Fibroblast of the conjunctiva (primary cell): ENCODE measurements at regions not wholly inside any gene's neighbourhood (a gene's known extent, or its start where the extent isn't known, plus 50 kb on each side); places are given as distances from the start of the nearest gene placed in this dataset.
"Not testable (repeated sequence)": the region's sequence is repeated elsewhere in the genome, so short reads cannot be mapped to it uniquely, and the experiment has no call there.

Experiments used
- DNase-seq: peaks from one replicate; pipeline ENCODE4 v3.0.0-alpha.2; 2010; ENCODE audit warnings: low read depth

DNA sequence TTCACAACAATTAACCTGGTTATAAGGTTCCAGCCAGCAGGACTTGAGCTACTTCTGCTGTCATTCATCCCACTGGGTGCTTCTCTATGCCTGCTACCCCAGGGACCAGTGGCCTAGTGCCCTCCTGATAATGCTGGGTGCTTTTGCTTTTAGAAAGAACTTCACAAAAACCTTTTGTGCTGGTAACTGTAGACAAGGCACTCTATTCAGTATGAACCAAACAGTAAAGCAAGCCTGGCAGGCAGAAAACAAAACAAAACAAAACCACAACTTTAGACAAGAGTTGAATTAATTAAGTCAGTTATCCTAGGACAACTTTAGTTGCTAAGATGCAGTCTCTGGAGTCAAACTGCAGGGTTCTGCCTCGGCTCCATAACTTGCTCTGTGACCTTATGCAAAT, 61.9 kb upstream of the ADGRL2 start:
- no peak for DNase-seq

DNA sequence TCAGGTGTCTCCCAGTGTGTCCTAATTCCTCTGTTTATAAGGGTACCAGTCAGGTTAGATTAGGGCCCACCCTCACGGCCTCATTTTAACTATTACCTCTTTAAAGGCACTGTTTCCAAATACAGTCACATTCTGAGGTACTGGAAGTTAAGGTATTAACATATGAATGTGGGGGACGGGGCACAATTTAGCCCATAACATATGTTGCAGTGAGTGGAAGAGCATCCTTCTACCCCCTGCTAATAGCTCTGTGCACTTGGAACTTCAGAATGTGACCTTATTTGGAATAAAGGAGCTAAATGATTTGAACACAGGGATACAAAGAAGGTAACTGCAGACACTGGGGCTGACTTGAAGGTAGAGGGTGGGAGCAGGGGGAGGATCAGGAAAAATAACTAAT, 67.3 kb upstream of the ADGRL2 start:
- no peak for DNase-seq

DNA sequence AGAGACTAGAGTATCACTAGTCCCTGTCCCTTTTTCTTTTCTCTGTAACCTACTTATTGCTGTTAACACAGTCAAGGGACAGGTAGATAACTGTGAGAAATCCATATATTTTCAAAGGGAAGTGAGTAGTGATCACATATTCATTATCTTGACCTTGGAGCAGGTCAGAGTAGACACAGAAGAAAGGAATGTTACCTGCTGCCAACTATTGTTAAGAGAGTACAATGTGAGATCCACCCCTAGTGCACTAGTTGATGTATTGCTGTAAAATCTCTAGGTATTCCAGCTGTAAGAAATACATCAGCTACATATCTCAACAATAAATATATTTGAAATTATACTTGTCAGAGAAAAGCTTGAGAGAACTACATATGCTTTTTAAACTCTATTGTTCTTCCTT, 68.7 kb upstream of the ADGRL2 start:
- DNase-seq = no peak

DNA sequence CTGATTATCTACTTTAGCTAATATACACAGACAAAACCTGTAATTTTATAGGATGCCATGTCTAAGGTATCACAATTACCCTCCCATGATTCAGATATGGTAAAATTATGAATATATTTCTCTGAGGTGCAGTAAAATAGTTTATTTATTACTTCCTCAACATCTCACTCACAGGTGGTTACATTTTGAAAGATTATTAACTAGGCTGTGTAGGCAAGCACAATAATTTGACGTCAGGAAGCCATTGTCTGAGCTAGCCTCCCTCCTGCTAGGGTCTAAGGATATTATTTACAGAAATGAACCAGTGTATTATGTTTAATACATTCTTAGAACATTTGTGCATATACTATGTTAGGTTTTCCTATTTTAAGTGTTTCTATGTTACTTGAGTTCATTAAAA, 69.9 kb upstream of the ADGRL2 start:
- no peak for DNase-seq

DNA sequence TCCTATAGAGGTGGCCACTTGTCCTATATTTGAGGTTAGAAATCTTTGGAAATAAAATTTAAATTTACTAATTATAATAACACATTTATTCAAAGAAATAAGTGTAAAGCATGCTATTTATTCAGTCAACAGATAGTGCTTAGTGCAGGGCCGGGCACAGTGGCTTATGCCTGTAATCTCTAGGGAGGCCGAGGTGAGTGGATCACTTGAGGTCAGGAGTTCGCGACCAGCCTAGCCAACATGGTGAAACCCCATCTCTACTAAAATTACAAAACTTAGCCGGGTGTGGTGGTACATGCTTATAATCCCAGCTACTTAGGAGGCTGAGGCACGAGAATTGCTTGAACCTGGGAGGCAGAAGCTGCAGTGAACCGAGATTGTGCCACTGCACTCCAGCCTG, 70.4 kb upstream of the ADGRL2 start:
- not testable (repeated sequence) for DNase-seq

DNA sequence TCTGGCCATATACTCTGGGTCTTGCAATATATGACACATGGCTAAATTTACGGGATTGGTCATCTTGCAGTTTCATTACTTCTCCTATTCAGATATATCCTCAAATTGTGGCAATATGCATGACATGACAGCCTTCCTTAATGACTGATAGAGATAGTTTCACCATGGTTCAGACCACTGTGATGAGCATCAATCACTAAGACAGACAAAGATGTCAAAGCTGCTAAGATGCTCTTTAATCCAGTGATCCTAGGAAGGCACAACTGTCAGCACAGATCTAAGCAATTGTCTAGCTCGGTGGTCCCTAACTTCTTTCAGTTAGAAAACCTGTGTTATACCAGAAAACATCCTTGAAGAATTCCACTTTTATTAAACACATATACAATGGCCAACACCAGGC, 70.9 kb upstream of the ADGRL2 start:
- no peak for DNase-seq

DNA sequence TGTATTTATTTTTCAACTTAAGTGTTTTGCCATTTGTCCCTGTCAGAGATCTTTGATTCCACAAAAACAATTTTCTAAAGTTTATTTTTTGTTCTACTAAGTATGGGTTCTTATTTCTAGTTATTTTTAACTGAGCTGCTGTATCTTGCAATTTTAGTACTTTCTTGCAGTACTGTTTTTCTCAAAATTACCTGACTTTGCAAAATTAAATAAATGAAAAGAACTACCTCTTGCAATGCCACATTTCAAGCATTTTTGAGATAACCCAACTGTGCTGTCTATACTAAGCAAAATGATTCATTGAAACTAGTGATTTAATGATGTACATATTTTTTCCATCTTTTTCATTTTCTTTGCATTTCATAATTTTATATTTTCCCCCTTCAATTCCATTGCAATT, 71.5 kb upstream of the ADGRL2 start:
- DNase-seq = no peak

DNA sequence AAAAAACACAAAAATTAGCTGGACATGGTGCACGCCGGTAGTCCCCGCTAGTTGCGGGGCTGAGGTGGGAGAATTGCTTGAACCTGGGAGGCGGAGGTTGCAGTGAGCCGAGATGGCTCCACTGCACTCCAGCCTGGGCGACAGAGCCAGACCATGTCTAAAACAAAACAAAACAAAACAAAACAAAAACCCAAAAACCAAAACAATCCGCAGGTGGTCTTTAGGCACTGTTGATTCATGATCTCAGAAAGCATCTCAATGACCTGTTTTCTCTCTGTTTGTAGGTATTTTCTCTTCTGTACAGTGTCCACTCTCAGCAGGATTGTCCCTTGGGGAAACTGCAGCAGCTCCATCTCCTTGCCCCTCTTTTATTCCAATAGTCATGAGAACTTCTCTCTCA, 74.9 kb upstream of the ADGRL2 start:
- DNase-seq = no peak

DNA sequence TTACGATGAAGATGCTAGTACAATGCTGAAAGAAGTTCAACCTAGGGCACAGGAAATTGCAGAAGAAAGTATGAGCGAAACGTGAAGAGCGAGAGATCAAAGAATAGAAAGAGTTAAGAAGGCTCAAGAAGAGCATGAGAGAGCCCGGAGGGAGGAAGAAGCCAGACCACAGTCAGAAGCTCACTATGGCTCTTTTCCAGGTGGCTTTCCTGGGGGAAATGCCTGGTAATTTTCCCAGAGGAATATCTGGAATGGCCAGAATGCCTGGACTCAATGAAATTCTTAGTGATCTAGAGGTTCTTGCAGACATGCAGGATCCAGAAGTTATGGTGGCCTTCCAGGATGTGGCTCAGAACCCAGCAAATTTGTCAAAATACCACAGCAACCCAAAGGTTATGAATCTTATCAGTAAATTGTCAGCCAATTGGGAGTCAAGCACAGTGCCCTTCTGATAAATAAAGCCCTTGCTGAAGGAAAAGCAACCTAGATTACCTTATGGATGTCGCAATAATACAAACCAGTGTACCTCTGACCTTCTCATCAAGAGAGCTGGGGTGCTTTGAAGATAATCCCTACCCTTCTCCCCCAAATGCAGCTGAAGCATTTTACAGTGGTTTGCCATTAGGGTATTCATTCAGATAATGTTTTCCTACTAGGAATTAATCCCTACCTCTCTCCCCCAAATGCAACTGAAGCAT, 78.0 kb upstream of the ADGRL2 start:
- DNase-seq = not testable (repeated sequence)

DNA sequence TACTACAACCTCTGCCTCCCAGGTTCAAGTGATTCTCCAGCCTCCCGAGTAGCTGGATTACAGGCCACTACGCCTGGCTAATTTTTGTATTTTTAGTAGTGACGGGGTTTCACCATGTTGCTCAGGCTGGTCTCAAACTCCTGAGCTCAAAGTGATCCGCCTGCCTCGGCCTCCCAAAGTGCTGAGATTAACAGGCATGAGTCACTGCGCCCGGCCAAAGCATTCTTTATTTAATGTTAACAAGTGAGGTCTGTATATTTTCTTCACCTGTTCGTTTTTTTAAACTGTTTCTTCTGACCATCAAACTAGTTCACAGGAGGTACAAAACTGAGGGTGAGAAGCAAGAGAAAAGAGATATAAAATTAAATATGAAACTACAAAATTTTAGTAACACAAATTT, 80.5 kb upstream of the ADGRL2 start:
- not testable (repeated sequence) for DNase-seq

DNA sequence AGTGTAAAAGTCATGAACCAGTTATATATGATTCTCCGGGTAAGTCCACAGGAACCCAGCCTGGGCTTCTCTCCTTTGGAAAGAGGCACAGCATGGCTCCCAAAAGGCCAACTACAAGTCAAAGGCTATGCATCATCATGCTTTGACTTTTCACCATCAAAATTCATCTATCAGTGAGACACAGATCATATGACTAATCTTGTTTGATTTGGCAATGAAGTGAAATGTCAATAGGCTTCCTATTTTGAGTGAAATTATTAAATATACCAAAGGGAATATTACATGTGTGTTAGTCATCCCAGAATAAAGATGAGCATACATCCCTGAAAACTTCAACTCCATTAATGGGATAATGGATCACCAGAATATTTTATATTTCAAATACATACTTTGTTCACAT, 83.5 kb upstream of the ADGRL2 start:
- DNase-seq = no peak

DNA sequence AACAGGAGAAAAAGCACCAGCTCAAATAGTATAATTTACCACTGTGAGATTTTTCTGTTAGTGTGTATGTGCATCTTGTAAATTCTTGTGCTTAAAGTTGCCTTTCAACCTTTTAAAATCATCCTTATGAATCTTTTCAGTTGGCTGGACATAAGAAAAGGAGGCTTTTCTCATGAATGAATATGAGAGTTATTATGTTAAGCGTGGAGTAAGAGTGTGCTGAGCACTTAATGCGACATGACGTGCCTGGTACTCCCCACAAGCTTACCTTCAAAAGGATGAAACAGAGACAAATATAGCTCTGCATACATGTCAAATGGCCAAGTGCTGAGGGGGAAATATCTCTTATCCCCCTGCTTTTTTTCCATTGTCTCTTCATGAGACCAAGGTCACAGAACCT, 85.3 kb upstream of the ADGRL2 start:
- no peak for DNase-seq

DNA sequence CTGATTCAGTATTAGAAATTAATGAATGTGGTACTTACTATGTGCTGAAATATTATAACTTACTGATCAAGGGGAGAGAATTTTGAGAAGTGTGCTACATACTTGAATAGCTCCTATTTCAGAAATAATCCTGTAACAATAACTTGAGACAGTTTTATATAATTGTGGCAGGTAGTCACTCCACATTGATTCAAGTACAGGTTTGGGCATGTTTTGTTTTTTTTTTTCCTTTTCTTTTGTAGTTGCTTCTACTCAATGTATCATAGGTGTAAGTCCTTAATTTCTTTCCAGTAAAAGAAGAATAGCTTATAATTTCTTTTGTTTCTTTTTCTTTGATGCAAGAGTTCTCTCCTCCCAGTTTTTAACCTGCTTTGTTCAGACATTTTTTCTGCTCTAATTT, 86.1 kb upstream of the ADGRL2 start:
- DNase-seq = no peak

DNA sequence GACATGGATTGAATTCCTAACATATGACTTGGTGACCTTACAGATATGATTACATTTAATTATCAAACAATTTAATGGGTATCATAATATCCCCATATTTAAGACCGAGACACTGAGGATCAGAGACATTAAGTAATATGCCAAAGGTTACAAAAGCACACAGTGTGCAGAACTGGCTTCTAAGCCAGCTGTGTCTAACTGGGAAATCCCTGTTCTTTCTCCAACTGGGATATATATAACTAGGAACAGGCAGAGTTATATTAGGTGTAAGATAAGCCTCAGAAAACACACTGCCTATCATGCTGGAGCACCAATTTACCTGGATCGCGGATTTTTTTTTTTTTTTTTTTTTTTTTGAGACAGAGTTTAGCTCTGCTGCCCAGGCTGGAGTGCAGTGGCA, 88.3 kb upstream of the ADGRL2 start:
- no peak for DNase-seq

DNA sequence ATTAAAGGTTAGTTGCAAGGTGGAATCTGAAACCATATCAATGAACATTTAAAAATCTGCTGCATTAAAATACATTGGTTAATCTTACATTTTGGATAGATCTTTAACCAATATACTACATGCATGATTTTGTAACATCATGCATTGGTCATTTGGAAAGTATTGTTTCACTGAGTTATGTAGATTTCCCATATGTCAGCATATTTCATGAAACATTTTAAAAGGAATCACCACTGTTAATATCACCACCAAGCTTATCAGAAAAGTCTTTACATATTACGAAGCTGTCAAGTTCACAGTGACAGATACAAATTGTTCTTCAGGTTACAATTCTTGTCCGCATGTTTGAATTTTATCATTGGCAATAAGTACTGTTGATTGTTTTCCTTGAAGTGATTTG, 89.9 kb upstream of the ADGRL2 start:
- no peak for DNase-seq

DNA sequence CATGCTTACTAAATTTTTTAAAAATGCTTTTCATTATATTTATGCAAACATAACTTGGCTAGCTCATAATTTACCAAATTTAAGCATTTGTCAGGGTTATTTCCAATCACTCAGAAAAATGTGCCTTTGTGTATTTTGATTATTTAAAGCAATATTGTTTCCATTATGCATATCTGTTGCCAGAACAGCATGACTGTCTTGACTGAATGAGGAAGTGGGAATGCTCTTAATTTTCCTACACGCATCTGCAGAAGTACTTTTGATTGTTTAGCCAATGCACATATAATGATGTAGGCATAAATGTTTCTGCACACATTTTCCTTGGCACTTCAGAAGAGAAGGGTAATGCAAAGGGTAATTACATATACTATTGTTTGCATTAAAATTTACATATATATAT, 92.5 kb upstream of the ADGRL2 start:
- no peak for DNase-seq

DNA sequence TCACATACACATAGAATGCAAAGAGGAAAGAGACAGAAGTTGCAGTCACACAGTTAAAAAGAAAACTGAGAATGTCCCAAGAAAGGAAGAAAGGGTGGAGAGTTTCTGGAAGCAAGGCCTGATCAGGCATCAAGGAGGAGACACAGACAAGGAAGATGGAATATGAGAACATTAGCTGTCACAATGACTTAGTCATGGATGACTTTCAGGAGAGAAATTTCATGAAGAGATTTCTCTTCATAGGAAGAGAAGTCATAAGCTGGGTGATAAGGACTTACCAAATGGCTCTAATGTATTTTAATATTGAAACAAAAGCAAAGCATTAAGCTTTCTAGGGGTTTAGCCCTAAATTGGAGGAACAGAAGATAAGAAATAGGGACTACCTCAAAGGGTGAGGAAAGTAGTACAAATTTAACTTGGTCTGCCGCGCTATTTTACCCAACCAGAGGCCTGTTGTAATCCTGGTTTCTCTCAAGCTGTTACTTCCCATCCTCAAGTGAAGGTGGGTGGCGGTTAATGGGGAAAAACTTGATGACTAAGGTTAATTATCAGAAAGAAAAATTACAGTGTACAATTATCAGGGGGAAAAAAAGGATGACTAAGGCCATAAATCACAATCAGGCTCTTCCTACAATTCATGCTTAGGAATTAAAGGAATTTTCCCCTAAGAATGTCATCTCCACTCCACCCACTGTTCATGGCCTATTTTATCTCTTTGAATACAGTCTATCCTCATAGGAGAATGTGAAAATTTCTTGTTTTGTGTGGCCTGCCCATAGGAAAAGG, 93.9 kb upstream of the ADGRL2 start:
- DNase-seq = no peak

DNA sequence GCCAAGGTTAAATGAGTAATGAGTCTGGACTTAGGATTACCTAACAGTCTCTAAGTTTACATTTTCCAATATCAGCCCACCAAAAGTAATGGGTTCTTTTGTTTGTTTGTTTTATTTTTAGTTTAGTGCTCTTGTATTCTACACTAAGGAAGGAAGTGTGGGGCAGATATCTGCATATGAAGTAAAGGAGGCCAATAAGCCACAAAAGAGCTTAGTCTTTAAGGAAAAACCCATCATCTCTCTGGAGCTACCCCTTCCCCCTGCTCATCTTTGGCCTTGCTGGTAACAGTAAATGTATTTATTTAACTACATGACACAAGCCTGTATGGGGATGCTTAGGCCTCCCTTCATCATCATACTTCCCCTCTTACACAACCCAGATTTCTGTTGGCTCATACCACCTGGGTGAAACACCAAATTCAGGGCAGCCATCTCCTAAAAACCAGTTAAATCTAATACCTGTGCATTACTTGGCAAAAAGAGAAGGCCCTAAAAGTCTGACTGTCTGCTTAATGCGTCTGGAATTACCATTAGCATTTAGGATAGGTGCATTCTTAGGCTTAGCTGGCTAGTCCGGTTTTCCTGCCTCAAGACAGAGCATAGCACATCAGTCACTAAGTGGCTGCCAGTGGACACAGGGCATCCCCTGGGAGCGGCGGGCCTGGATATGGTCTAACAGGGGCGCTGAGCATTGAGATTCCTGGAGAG, 96.8 kb upstream of the ADGRL2 start:
- no peak for DNase-seq

DNA sequence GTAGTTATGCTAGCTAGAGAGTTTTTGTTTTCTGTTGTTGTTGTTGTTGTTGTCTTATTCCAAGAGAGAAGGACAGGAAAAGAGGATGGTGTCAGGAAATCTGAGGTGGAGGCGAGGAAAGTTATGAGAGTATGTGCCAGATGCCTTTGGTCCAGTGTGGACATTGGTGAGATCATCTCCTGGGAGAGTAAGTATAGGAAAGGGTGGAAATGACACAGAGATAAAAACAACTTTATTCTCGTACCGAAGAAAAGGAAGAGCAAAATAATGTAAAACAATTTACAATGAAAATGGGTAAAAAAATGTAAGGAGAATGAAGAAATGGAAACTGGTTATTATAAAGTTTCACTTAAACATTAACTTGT, 97.4 kb upstream of the ADGRL2 start:
- DNase-seq = no peak

DNA sequence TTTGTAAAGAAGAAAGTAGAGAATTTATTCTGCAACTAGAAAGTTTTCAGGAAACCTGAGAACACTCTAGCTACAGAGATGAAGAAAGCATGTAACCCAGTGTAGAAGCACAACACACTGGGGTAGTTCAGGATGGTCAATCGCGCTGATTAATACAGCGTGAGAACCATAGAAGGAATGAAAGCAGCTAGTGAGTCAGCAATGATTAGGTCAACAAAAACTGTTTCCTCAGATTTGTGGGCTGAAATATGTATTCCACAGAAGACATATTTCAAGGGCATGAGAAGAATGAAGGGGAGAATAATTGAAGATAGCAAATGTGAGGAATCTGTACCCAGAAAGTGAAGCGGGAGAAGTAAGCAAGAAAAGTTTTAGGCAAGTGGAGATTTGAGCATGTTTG, 97.8 kb upstream of the ADGRL2 start:
- peak; percentile 51 for DNase-seq

DNA sequence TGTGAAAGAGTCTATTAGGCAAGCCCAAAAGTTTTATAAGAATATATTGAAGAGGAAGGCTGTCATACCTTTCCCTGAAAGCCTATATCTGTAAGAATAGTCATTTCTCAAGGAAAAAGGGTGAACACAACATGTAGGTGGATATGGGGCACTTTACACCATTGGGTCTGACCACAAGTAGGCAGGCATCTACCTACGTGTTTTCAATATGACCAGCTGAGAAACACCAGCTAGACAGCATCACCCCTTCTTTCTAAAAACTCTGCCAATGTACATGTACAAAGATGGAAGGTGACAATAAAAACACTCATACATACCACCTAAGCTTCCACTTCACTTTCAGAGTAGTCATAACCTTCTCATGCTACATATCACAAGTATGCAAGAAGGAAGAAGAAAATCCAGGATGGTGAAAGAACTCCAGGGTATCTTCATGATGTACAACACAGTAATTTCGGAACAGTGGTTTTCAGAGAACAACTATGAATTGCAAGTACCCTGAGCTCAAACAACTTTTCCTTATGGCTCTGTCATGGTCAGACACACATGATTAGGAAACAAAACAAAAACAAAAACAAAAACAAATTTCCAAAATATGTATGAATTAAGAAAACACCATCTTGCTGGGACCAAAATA, 98.5 kb upstream of the ADGRL2 start:
- DNase-seq = no peak

DNA sequence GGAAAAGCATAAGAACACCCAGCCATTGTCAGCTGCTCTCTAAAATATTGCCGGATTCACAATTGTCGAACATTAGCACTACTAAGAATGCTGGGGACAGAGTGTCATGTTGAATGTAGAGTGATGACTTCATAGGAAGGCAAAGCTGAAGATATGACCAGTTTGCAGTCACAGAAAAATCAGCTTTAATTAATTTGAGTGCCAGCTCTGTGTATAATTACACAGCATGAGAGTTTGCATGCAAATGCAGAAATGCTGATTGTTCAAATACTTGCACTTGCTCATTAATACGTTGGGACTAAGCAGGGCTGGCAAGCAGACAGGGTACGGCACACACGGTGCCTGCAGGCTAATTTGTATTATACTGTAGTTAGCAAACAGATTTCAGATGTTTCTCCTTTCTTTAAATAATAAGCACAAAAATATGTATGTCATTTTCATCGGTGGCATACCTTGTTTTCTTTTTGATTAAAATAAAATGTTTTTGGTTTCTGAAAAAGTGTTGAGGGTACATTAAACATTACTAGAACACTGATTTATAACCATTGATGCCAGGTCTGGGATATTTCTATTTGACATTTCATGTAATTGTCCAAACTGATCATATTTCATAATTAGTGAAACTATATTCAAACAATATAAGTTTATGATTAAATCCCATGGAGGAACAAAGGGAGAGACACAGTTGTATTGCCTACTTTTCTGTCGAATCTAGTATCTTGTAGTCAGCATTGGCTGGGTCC, 99.8 kb upstream of the ADGRL2 start:
- no peak for DNase-seq
